ENCODE measurements at regions not wholly inside any gene's neighbourhood (a gene's known extent, or its start where the extent isn't known, plus 50 kb on each side); places are given as distances from the start of the nearest gene placed in this dataset.
"Not testable (repeated sequence)": the region's sequence is repeated elsewhere in the genome, so short reads cannot be mapped to it uniquely, and the experiment has no call there.

DNA sequence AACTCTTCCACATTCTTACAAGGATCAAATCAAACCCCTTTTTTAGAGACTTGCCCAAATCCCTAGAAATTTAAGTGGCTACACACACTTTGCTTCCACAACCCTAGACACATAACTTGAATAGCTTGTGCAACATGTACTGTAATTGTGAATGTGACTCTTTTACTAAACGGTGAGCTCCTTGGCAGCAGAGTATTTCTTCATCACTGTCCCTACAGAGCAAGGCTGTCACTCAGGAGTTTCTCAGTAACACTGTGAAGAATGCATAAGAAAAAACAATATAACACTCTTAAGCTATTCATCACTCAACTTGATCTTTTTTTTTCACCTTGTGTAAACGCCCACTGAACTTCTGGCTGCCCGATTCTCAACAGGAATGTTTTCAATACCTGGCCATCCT lies 53.8 kb upstream of the ADAMTS18 start:
- DNase-seq (ENCODE audit: low read depth in 2 of 2): no peak

GRCh38 chr16:77491091-77491490 lies 56.3 kb upstream of the ADAMTS18 start:
- no peak for DNase-seq (ENCODE audit: low read depth in 2 of 2)

GRCh38 chr16:77496934-77497333 lies 62.1 kb upstream of the ADAMTS18 start:
- no peak for DNase-seq (ENCODE audit: low read depth in 2 of 2)

- no peak for DNase-seq (ENCODE audit: low read depth in 2 of 2)
Observed at GRCh38 chr16:77499373-77500285, 64.8 kb upstream of the ADAMTS18 start.

DNA sequence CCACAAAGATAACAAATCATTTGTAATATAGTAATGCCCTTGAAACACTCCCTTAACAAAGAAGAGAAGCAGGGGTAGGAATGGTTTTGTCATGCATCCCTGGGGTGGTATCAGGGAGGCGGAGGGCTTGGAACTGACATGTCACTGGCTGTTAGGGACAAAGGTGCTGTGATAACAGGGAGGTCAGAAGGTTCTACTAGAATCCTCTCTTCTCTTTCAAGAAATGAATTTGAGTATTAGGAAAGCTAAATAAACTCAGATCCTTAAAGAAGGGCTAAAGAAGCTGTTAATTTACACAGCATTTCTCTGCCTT lies 65.4 kb upstream of the ADAMTS18 start:
- DNase-seq (ENCODE audit: low read depth in 2 of 2): no peak

DNA sequence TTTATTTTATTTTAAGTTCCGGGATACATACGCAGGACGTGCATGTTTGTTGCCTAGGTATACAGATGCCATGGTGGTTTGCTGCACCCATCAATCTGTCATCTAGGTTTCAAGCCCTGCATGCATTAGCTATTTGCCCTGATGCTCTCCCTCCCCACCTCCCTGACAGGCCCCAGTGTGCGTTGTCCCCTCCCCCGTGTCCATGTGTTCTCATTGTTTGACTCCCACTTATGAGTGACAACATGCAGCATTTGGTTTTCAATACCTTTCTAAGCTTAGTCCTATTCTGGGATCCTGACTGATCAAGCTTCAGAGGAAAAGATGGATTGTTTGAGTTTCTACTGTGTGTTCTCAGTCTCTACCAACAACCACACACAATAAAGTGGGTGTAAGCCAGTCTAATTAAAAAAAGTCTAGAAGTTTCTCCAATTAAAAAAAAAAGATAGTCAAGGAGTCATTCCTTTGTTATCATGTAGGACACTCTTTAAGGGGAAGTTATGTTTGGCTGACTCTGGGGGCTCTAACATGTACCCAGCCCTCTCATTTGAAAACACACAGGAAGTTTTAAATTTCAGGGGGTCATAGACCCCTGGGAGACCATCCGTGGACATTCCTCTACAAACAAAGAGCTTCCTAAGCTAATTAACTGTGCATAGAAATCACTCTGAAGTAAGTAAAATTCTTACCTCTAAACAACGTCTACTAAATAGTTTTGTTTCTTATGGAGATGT lies 66.3 kb upstream of the ADAMTS18 start:
- DNase-seq (ENCODE audit: low read depth in 2 of 2): no peak

GRCh38 chr16:77502448-77502847 lies 67.6 kb upstream of the ADAMTS18 start:
- no peak for DNase-seq (ENCODE audit: low read depth in 2 of 2)

GRCh38 chr16:77506492-77506891 lies 71.7 kb upstream of the ADAMTS18 start:
- not testable (repeated sequence) for DNase-seq (ENCODE audit: low read depth in 2 of 2)

DNA sequence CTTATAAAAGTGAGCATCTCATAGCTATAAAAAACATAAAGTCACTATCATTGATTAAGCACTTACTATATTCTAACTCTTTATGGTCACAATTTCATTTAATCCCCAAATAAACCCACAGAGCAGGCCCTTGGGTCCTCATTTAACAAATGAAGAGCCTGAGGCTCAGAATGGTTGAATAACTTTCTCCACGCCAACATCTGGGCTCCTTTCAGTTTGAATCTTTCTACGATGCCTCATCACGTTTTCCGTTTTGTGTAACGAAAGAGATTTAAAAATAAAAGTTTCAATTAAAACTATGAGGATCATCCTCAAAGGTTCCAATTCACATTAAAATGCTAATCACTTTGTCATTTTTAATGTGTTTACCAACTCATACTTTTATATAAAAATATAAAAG lies 74.2 kb upstream of the ADAMTS18 start:
- DNase-seq (ENCODE audit: low read depth in 2 of 2): no peak

DNA sequence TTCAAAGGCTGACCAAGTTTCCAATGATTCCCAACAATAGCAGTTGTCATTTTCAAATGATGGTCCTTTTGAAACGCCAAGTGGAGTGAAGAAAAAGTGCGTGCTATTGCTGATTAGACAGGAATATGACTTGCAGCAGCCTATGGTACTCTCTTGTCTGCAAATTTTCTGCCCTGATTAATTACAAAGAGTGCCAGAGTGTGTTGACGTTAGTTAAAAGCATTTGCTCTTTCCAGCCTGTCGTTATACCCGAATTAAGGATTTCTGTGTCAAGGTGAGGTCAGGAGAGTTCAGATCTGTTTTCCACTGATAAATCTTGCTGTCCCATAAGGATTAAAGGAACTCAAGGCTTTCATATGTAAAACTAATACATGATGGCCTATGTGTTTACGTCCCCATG lies 75.0 kb upstream of the ADAMTS18 start:
- no peak for DNase-seq (ENCODE audit: low read depth in 2 of 2)

DNA sequence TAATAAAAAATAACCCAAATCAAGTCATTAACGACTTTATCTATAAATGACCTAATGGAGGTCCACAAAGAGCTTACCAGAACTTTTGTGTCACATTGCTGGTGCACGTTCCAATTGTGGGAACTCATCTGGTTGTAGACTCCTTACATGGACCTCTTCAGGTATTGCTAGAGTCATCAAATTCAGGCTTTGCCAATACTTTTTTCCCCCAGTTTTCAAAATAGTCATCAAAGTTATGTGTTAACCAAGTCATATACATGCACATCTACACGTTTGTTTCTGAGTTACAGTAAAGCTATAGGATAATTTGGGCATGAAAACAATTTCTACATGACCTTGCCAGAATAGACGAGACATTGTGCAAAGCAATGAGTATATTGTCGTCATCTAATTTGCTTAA lies 76.2 kb upstream of the ADAMTS18 start:
- DNase-seq (ENCODE audit: low read depth in 2 of 2): no peak

DNA sequence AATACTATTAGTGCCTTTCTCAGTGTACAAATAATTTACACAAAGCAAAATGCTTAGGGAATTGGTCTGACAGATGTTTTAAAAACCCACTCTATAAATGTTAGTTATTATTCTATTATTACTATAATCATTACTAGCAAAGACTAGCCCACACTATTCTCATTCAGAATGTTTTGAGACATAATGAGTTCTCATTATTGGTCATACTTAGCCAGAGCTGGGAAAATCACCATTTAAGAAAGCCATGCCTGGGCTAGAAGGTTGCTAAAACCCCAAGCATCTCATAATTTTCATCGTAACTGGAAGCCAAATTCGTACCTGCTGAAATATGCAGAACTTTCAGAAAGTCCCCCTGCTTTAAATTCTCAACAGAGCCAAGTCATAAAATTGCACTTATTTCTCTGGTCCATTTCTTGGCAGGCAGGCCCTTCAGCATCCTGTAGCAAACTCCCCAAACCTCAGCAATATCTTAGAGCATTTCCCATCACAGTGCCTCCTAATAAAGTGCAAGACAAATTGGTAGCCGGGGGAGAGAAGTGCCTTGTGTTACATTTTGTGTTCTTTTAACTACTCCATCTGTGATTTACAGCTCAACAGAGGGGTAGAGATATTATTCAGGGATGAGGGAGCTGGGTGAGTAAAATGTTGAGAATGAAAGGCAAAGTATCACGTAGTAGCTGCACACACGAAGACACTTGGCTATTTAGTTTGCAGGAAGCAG lies 79.8 kb upstream of the ADAMTS18 start:
- DNase-seq (ENCODE audit: low read depth in 2 of 2): no peak

DNA sequence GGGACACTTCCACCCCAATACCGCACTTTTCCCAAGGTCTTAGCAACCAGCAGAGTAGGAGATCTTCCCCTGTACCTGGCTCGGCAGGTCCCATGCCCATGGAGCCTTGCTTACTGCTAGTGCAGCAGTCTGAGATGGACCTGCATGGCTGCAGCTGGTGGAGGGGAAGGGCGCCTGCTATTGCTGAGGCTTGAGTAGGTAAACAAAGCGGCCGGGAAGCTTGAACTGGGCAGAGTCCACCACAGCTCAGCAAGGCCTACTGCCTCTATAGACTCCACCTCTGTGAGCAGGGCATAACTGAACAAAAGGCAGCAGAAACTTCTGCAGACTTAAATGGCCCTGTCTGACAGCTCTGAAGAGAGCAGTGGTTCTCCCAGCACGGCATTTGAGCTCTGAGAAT lies 90.4 kb upstream of the ADAMTS18 start:
- not testable (repeated sequence) for DNase-seq (ENCODE audit: low read depth in 2 of 2)

- DNase-seq (ENCODE audit: low read depth in 2 of 2): no peak
Observed at GRCh38 chr16:77531752-77532151, 96.9 kb upstream of the ADAMTS18 start.

DNA sequence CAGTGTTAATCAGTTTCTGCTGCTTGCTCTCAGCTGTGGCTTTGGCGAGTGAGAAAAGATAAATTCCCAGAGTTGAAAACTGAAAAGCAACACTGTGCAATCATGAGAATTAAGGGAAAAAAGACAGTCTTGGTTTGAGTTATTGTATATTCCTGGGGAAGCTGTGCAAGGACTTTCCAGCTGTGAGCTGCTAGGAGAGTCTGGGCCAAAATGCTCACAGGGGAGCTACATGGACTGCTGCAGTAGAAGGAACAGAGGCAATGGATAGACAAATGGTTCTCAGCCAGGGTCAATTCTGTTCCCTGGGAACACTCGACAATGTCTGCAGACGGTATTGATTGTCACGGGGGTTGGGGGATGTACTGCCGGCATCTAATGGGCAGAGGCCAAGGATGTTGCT lies 102.0 kb upstream of the ADAMTS18 start:
- DNase-seq (ENCODE audit: low read depth in 2 of 2): no peak

- no peak for DNase-seq (ENCODE audit: low read depth in 2 of 2)
Observed at GRCh38 chr16:77539421-77540034, 104.7 kb upstream of the ADAMTS18 start.

GRCh38 chr16:77540646-77541045 lies 105.8 kb upstream of the ADAMTS18 start:
- no peak for DNase-seq (ENCODE audit: low read depth in 2 of 2)

GRCh38 chr16:77541165-77541564 lies 106.3 kb upstream of the ADAMTS18 start:
- no peak for DNase-seq (ENCODE audit: low read depth in 2 of 2)

DNA sequence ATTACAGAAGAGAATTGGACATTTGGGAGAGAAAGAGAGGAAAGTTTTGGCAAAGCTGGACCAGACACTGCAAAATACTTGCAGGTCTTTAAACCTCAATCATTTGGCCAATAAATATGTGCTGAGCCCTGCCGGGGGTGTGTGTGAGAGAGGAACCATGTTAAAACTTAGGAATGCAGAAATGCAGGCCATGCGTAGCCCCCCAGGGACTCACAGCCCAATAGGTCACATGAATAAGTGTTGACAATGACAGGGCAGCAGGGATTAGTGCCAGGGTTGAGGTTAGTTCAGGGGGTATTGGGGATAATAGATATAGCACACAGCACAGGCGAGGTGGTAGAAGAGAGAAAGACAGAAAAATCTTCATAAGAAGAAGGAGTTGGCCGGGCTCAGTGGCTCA lies 113.3 kb upstream of the ADAMTS18 start:
- no peak for DNase-seq (ENCODE audit: low read depth in 2 of 2)

GRCh38 chr16:77548766-77549165 lies 113.9 kb upstream of the ADAMTS18 start:
- no peak for DNase-seq (ENCODE audit: low read depth in 2 of 2)

- no peak for DNase-seq (ENCODE audit: low read depth in 2 of 2)
Observed at GRCh38 chr16:77549876-77550275, 115.0 kb upstream of the ADAMTS18 start.

DNA sequence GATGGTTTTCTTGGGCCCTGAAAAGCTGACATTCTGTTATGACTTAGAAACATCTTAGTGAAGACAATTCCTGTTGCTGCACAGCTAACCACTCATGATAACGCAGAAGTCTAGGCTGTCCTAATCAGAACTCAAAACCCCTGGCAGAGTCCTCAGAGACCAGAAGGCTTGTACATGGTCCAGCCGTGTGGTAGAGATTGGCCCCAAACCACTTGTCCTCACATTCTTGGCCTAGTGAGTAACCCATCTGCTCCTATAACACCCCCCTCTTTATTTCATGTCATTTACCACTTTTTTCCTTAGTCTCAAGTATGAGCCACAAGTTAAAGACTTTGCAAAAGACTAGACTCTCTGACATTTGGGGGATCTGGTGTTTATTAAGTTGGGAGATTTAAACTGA lies 116.5 kb upstream of the ADAMTS18 start:
- DNase-seq (ENCODE audit: low read depth in 2 of 2): no peak

Data from stimulated activated CD8-positive, alpha-beta memory T cell treated with anti-CD3 and anti-CD28 coated beads, Interleukin-15, amount 100 ng/mL, for 4 hours (primary cell).